PC-9 (cell line): ENCODE measurements at regions not wholly inside any gene's neighbourhood (a gene's known extent, or its start where the extent isn't known, plus 50 kb on each side); places are given as distances from the start of the nearest gene placed in this dataset.

ENCODE experiments used
- BruUV-seq: library from RNA; stranded (reverse); fragments of 400-500 nt; replicated peaks from 2 replicates; lab custom pipeline; 2021; lab: Mats Ljungman, UMichigan
- CTCF ChIA-PET: fragments of 300-600 bp; sonication (Branson Sonifier 250); formaldehyde crosslinking; loops from one replicate; lab custom pipeline; 2022; ENCODE audit warnings: antibody characterized with exemption; lab: Charles Lee
- POLR2A ChIA-PET: fragments of 300-600 bp; sonication (Branson Sonifier 250); formaldehyde crosslinking; loops from one replicate; lab custom pipeline; 2022; ENCODE audit warnings: antibody characterized with exemption; ENCODE audit not compliant: unreplicated experiment; lab: Charles Lee
- DNase-seq, 2 experiments: peaks; one replicate each; pipeline versions ENCODE4 v3.0.0 to v3.0.0-alpha.2; 2015 to 2022; ENCODE audit warnings: mixed read lengths in 1 of 2
- H2AFZ ChIP-seq: fragments of 200-600 bp; sonication (generic); 2 replicates; pipeline ENCODE4 v1.8.1; 2017; ENCODE audit warnings: antibody characterized with exemption
- H3F3A ChIP-seq: fragments of 200-600 bp; sonication (generic); 2 replicates; pipeline ENCODE4 v1.8.1; 2017; ENCODE audit warnings: antibody characterized with exemption, mild to moderate bottlenecking, low read depth; ENCODE audit not compliant: insufficient read depth
- H3K27ac ChIP-seq: fragments of 200-600 bp; sonication (generic); 2 replicates; pipeline ENCODE4 v1.6.1; 2016; ENCODE audit warnings: mixed run types
- H3K27me3 ChIP-seq: fragments of 200-600 bp; sonication (generic); 2 replicates; pipeline ENCODE4 v1.6.1; 2016; ENCODE audit warnings: low read depth, mixed run types; ENCODE audit not compliant: insufficient read depth
- H3K36me3 ChIP-seq: fragments of 200-600 bp; sonication (generic); 2 replicates; pipeline ENCODE4 v1.6.1; 2016; ENCODE audit warnings: low read depth, mixed run types
- H3K4me1 ChIP-seq: fragments of 200-600 bp; sonication (generic); replicated peaks from 2 replicates; pipeline ENCODE4 v1.6.1; 2016; ENCODE audit warnings: mixed run types; ENCODE audit not compliant: insufficient read depth
- H3K4me2 ChIP-seq: fragments of 200-600 bp; sonication (generic); 2 replicates; pipeline ENCODE4 v1.6.1; 2017; ENCODE audit warnings: mixed run types
- H3K4me3 ChIP-seq: fragments of 200-600 bp; sonication (generic); 2 replicates; pipeline ENCODE4 v1.6.1; 2016; ENCODE audit warnings: mixed run types
- H3K79me2 ChIP-seq: fragments of 200-600 bp; sonication (generic); 2 replicates; pipeline ENCODE4 v1.6.1; 2017; ENCODE audit warnings: low read depth, mixed run types
- H3K9me2 ChIP-seq: fragments of 200-600 bp; sonication (generic); 2 replicates; pipeline ENCODE4 v1.8.1; 2017; ENCODE audit warnings: mild to moderate bottlenecking; ENCODE audit not compliant: insufficient read depth
- H3K9me3 ChIP-seq: fragments of 200-600 bp; sonication (generic); 2 replicates; pipeline ENCODE4 v1.8.1; 2016; ENCODE audit warnings: low read depth; ENCODE audit not compliant: insufficient read depth
- H4K20me1 ChIP-seq: fragments of 200-600 bp; sonication (generic); 2 replicates; pipeline ENCODE4 v1.8.1; 2017; ENCODE audit not compliant: insufficient read depth
- CTCF ChIP-seq: fragments of 200-600 bp; sonication (generic); conservative IDR thresholded peaks from 2 replicates; pipeline ENCODE4 v1.6.1; 2017; ENCODE audit warnings: mixed run types, antibody characterized with exemption, mild to moderate bottlenecking, moderate library complexity
- EZH2 ChIP-seq: fragments of 200-600 bp; sonication (generic); IDR thresholded peaks from 2 replicates; pipeline ENCODE4 v1.8.0; 2017; ENCODE audit warnings: antibody characterized with exemption, low read depth
- intact Hi-C: fragments of 100-400 bp; cut with micrococcal nuclease; formaldehyde crosslinking; loops from one replicate; pipeline ENCODE4 v1.10.0; 2022; ENCODE audit not compliant: unreplicated experiment

DNA sequence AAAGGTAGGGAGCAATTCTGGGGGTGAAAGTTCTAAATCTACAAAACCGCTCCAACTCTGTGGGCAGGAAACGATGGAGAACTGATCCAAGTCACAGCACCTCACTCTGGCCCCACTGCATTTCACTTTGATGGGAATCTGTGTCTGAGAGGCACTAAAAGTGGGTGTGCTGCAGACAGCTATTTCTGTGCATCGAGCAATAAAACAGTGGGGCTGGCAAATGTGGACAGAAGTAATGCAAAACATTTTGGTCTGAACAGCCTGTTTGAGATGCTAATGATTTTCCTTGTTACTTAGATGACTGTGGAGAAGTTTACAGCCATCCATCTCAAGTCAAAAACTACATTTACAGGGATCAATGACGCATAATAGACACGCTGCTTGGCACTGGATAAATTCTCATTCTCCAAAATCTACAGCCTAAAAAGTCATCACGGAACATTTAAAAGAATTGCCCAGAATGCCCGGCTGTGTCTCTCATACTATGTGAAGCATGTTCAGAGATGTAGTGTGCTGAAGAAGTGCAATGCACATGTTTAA lies 1671.6 kb upstream of the TENM3 start:
- intact Hi-C loops: no loop called here
- TF ChIP-seq CTCF (no peak), EZH2 (no peak)
- no peak overlapping the region for H3K27ac ChIP-seq
- H3F3A ChIP-seq: no peaks in the 10 kb centered on the region
- POLR2A ChIA-PET: no interaction called here
- H3K4me3 ChIP-seq: no peak overlapping the region
- H3K79me2 ChIP-seq: no peaks in the 10 kb centered on the region
- H3K9me2 ChIP-seq: no peaks in the 10 kb centered on the region
- H3K27me3 ChIP-seq: no peaks in the 10 kb centered on the region
- H2AFZ ChIP-seq: no peak overlapping the region
- BruUV-seq: no TSS peak
- CTCF ChIA-PET: no interaction called here
- H4K20me1 ChIP-seq: no peaks in the 10 kb centered on the region
- DNase-seq: no peak
- no peaks in the 10 kb centered on the region for H3K4me1 ChIP-seq
- H3K36me3 ChIP-seq: no peaks in the 10 kb centered on the region
- no peak overlapping the region for H3K4me2 ChIP-seq
- H3K9me3 ChIP-seq: no peaks in the 10 kb centered on the region

- intact Hi-C loops: no loop called here
- POLR2A ChIA-PET: no interaction called here
- no peaks in the 10 kb centered on the region for H3K79me2 ChIP-seq
- no peaks in the 10 kb centered on the region for H4K20me1 ChIP-seq
- no peak for DNase-seq
- H3F3A ChIP-seq: no peaks in the 10 kb centered on the region
- no peaks in the 10 kb centered on the region for H3K9me2 ChIP-seq
- CTCF ChIA-PET: no interaction called here
- H2AFZ ChIP-seq: no peak overlapping the region
- TF ChIP-seq CTCF (no peak), EZH2 (no peak)
- no TSS peak for BruUV-seq
- no peaks in the 10 kb centered on the region for H3K4me1 ChIP-seq
- H3K36me3 ChIP-seq: no peaks in the 10 kb centered on the region
- H3K9me3 ChIP-seq: no peaks in the 10 kb centered on the region
- no peaks in the 10 kb centered on the region for H3K27me3 ChIP-seq
- H3K4me2 ChIP-seq: no peak overlapping the region
- no peak overlapping the region for H3K4me3 ChIP-seq
- no peak overlapping the region for H3K27ac ChIP-seq
These were observed 1665.0 kb upstream of the TENM3 start for GRCh38 chr4:180578175-180578574.

GRCh38 chr4:180581061-180581460 lies 1662.1 kb upstream of the TENM3 start:
- BruUV-seq: no TSS peak
- no peak for DNase-seq
- H3K4me2 ChIP-seq: no peak overlapping the region
- no peaks in the 10 kb centered on the region for H3K79me2 ChIP-seq
- no peaks in the 10 kb centered on the region for H3K9me2 ChIP-seq
- CTCF ChIA-PET: no interaction called here
- H3K27ac ChIP-seq: no peak overlapping the region
- POLR2A ChIA-PET: no interaction called here
- no peaks in the 10 kb centered on the region for H3K9me3 ChIP-seq
- H3K36me3 ChIP-seq: no peaks in the 10 kb centered on the region
- no peaks in the 10 kb centered on the region for H3K4me1 ChIP-seq
- TF ChIP-seq EZH2: no peak
- no peak for TF ChIP-seq CTCF
- no peaks in the 10 kb centered on the region for H3K27me3 ChIP-seq
- no peaks in the 10 kb centered on the region for H3F3A ChIP-seq
- H4K20me1 ChIP-seq: no peaks in the 10 kb centered on the region
- no peak overlapping the region for H3K4me3 ChIP-seq
- intact Hi-C loops: no loop called here
- H2AFZ ChIP-seq: no peak overlapping the region
